Gastrocnemius medialis (tissue), 4 donors: ENCODE measurements at regions not wholly inside any gene's neighbourhood (a gene's known extent, or its start where the extent isn't known, plus 50 kb on each side); places are given as distances from the start of the nearest gene placed in this dataset.

ENCODE experiments used
- ATAC-seq, 2 donors: fragments of 150-250 bp; one replicate each; pipeline ENCODE4 v1.9.1; 2016
- DNase-seq, 2 donors: peaks; one replicate each; pipeline ENCODE4 v3.0.0-alpha.2; 2019
- H3K27ac ChIP-seq, 4 donors: fragments of 200-600 bp; sonication (generic); 1 replicate in 1 of 4; 2 replicates in 3 of 4; pipeline ENCODE4 v1.5.1; 2016 to 2018; ENCODE audit warnings: mild to moderate bottlenecking in 2 of 4, moderate library complexity in 1 of 4
- H3K27me3 ChIP-seq, 3 donors: fragments of 200-600 bp; sonication (generic) in 2 of 3; 1 replicate in 1 of 3; 2 replicates in 2 of 3; pipeline versions ENCODE4 v1.5.1 to v1.6.0; 2016 to 2019; ENCODE audit warnings: mild to moderate bottlenecking in 1 of 3, moderate library complexity in 1 of 3
- H3K36me3 ChIP-seq, 2 donors: fragments of 200-600 bp; sonication (generic) in 1 of 2; one replicate each; pipeline ENCODE4 v1.5.1; 2017 to 2018
- H3K4me1 ChIP-seq, 2 donors: fragments of 200-600 bp; sonication (generic) in 1 of 2; one replicate each; pipeline ENCODE4 v1.5.1; 2016 to 2017; ENCODE audit warnings: mild to moderate bottlenecking in 2 of 2
- H3K4me3 ChIP-seq, 4 donors: fragments of 200-600 bp; sonication (generic) in 3 of 4; 1 replicate in 1 of 4; 2 replicates in 3 of 4; pipeline ENCODE4 v1.5.1; 2016 to 2019; ENCODE audit warnings: mild to moderate bottlenecking in 2 of 4
- H3K9me3 ChIP-seq, 3 donors: fragments of 200-600 bp; sonication (generic) in 2 of 3; 1 replicate in 1 of 3; 2 replicates in 2 of 3; pipeline ENCODE4 v1.5.1; 2016 to 2019
- CTCF ChIP-seq, 5 experiments: fragments of 450-650 bp in 3 of 5; fragments of 200-600 bp in 2 of 5; sonication (generic) in 2 of 5; IDR thresholded peaks in 4 of 5; conservative IDR thresholded peaks in 1 of 5; 1 replicate in 4 of 5; 2 replicates in 1 of 5; pipeline ENCODE4 v1.5.1; 2016 to 2019; ENCODE audit warnings: antibody characterized with exemption in 5 of 5, mild to moderate bottlenecking in 3 of 5, moderate library complexity in 3 of 5
- POLR2A ChIP-seq, 2 donors: fragments of 450-650 bp; IDR thresholded peaks; one replicate each; pipeline ENCODE4 v1.6.1; 2017; ENCODE audit warnings: antibody characterized with exemption in 2 of 2, mild to moderate bottlenecking in 2 of 2, moderate library complexity in 2 of 2
- in situ Hi-C, 4 donors: fragments of 200-750 bp; cut with MboI; loops; one replicate each; pipeline versions ENCODE4 v1.15.0 to v1.8.0; 2017; ENCODE audit warnings: low sequenced_read_pairs in 4 of 4
- intact Hi-C: fragments of 100-400 bp; cut with DNase I; formaldehyde crosslinking; loops from one replicate; pipeline ENCODE4 v1.15.1; 2023; ENCODE audit warnings: low total_unique reads

DNA sequence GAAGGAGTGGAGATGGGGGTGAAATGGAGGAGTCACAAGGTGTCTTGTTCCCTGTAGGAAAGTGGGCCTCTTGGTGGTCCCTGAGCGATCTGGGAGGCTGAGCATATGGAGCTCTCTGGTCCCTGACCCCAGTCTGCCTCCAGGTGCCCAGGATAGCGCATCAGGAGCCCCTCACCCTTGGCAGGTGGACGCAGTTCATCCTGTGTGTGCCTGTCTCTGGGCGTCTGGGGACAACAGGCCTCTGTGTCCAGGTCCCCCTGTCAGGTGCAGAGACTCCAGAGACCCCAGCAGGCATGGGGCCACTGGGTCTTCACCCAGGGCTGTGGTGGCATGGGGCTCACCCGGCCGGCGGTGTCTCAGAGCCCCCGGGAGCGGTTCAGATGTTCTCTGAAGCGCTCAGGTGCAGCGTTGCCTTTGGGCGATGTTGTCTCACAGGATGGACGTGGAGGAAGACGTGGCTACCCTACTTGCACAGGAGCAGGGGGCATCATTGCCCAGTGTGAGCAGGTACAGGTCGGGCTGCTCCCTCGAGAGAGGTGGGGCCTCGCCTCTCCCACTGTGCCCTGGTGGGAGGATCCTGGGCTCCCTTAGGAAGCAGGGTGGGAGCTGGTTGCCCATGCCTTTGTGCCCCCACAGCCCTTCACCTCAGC, 58.1 kb upstream of the TPM4 start:
- intact Hi-C loops (no loop called here), in situ Hi-C loops (no loop called here)
- DNase-seq (no peak), ATAC-seq (no peak)
- Histone ChIP-seq H3K9me3 (no peaks in the 10 kb centered on the region), H3K4me3 (no peak overlapping the region), H3K27ac (no peak overlapping the region), H3K4me1 (no peaks in the 10 kb centered on the region), H3K36me3 (no peaks in the 10 kb centered on the region), H3K27me3 (no peaks in the 10 kb centered on the region)
- TF ChIP-seq POLR2A (IDR thresholded peaks at IDR 0.05) (no peak), CTCF (IDR thresholded peaks at IDR 0.05 in 4 of 5, conservative IDR thresholded peaks at IDR 0.05 in 1 of 5) (no peak)

DNA sequence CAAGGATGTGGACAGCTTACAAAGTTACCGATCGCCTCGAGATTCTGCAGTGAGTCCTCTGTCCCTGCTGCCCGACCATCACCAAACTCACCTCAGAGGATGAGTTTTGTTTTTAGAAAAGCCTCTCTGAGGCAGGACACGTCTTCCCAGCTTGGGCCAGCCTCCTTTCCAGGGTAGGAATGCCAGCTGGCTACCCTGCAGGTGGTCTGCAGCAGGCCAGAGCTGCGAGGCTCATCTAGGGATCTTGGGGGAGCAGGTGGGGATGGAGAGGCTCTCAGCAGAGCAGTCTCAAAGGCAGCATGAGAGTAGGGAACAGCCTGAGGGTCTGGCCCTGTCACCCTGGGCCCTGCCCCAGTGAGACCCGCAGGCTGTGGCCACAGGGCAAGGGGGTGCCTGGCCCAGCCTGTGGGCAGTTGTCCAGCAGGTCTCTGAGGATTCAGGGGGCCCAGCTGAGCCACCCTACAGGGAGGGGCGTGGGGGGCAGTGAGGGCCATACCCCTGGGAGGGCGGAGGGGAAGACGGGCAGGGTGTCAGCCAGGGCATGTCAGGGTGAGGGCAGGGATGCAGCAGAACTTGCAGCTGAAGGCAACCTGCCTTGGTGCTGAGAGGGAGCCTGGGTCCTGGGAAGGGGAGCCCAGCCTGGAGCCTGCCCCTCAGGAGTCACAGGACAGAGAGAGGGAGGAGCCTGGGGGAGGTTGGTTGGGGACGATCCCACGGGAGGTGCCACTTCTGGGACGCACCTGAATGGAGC, 57.3 kb upstream of the TPM4 start:
- in situ Hi-C loops (no loop called here), intact Hi-C loops (no loop called here)
- TF ChIP-seq POLR2A (IDR thresholded peaks at IDR 0.05) (no peak), CTCF (IDR thresholded peaks at IDR 0.05 in 4 of 5, conservative IDR thresholded peaks at IDR 0.05 in 1 of 5) (no peak)
- Histone ChIP-seq H3K4me1 (no peaks in the 10 kb centered on the region), H3K36me3 (no peaks in the 10 kb centered on the region), H3K27me3 (no peaks in the 10 kb centered on the region), H3K27ac (no peak overlapping the region), H3K9me3 (no peaks in the 10 kb centered on the region), H3K4me3 (no peak overlapping the region)
- DNase-seq (no peak), ATAC-seq (no peak)

DNA sequence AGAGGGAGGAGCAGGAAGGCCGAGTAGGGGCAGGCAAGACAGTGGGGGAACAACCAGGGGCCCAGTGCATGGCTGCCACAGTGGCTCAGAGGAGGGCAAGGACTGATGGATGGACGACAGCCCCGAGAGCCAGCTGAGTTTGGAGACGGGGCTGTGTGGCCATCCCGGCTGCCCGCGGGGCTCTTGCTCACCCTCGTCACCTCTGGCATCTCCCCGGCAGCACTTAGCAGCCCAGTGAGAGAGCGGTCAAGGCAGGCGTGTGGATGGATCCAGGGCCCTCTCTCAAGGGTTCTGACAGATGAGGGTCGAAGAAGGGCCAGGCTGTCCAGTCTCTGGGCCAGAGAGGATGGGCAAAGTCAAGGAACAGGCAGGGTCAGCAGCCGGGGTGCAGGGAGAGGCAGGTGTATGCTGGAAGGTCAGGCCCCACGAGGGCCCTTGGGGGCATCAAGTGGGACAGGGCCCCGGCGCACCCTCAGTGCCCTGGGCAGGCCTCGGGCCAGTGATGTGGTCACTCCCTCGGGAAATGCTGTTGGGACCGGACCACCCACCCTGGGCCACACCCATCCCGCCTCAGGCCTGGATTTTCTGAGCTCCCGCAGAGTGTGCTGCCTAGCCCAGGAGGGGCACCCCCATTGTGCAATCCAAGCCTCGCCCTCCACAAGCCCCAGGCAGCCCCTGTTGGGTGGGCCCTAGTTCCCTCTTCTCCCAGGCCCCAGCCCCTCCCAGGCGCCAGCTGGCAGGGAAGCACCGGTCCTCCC, 56.4 kb upstream of the TPM4 start:
- no peak overlapping the region for H3K4me3 ChIP-seq
- in situ Hi-C loops = no loop called here
- intact Hi-C loops = no loop called here
- H3K36me3 ChIP-seq = no peaks in the 10 kb centered on the region
- H3K4me1 ChIP-seq = no peaks in the 10 kb centered on the region
- no peaks in the 10 kb centered on the region for H3K9me3 ChIP-seq
- no peak overlapping the region for H3K27ac ChIP-seq
- no peak for TF ChIP-seq CTCF (IDR thresholded peaks at IDR 0.05 in 4 of 5, conservative IDR thresholded peaks at IDR 0.05 in 1 of 5)
- TF ChIP-seq POLR2A (IDR thresholded peaks at IDR 0.05) = no peak
- DNase-seq = no peak
- no peaks in the 10 kb centered on the region for H3K27me3 ChIP-seq
- no peak for ATAC-seq

- H3K4me3 ChIP-seq = no peak overlapping the region
- H3K9me3 ChIP-seq = no peaks in the 10 kb centered on the region
- no peak for TF ChIP-seq POLR2A (IDR thresholded peaks at IDR 0.05)
- no peak for ATAC-seq
- intact Hi-C loops = no loop called here
- H3K36me3 ChIP-seq = no peaks in the 10 kb centered on the region
- H3K27ac ChIP-seq = no peak overlapping the region
- no peak for DNase-seq
- H3K4me1 ChIP-seq = no peaks in the 10 kb centered on the region
- no peaks in the 10 kb centered on the region for H3K27me3 ChIP-seq
- in situ Hi-C loops = no loop called here
Observed at GRCh38 chr19:16021796-16022195, 54.5 kb upstream of the TPM4 start.

GRCh38 chr19:16022251-16022650, 54.0 kb upstream of the TPM4 start:
- ATAC-seq = no peak
- Histone ChIP-seq H3K36me3 (no peaks in the 10 kb centered on the region), H3K4me3 (no peak overlapping the region), H3K9me3 (no peaks in the 10 kb centered on the region), H3K4me1 (no peaks in the 10 kb centered on the region), H3K27me3 (no peaks in the 10 kb centered on the region), H3K27ac (no peak overlapping the region)
- DNase-seq = no peak
- no peak for TF ChIP-seq POLR2A (IDR thresholded peaks at IDR 0.05)
- TF ChIP-seq CTCF (IDR thresholded peaks at IDR 0.05 in 4 of 5, conservative IDR thresholded peaks at IDR 0.05 in 1 of 5) = no peak
- in situ Hi-C loops (no loop called here), intact Hi-C loops (no loop called here)
